Natural killer cell treated with Interleukin-12 subunit alpha and Interleukin-12 subunit beta and Interleukin-15 and Interleukin-18, amount 100 ng/mL, for 72 hours (primary cell): ENCODE measurements at regions not wholly inside any gene's neighbourhood (a gene's known extent, or its start where the extent isn't known, plus 50 kb on each side); places are given as distances from the start of the nearest gene placed in this dataset.

Source experiments
- ATAC-seq, 2 donors: fragments of 150-1000 bp; cut with Tn5 transposase in 1 of 2; sonication (Bioruptor Pico), chemical (Tn5 transposase) in 1 of 2; 2 replicates each; pipeline ENCODE4 v1.10.0; 2021
- DNase-seq: peaks from one replicate; pipeline ENCODE4 v3.0.0; 2022; ENCODE audit warnings: low spot score
- H3K27ac Mint-ChIP-seq, 2 donors: 1 replicate in 1 of 2; 2 replicates in 1 of 2; pipeline ENCODE4 v1.8.0; 2022; ENCODE audit warnings: mixed read lengths in 2 of 2, mild to moderate bottlenecking in 1 of 2, moderate library complexity in 1 of 2
- H3K27me3 Mint-ChIP-seq, 2 donors: 1 replicate in 1 of 2; 2 replicates in 1 of 2; pipeline ENCODE4 v1.8.0; 2022; ENCODE audit warnings: mixed read lengths in 2 of 2
- H3K36me3 Mint-ChIP-seq: one replicate; pipeline ENCODE4 v1.8.0; 2022; ENCODE audit warnings: mixed read lengths
- H3K4me1 Mint-ChIP-seq, 2 donors: 1 replicate in 1 of 2; 2 replicates in 1 of 2; pipeline ENCODE4 v1.8.0; 2022; ENCODE audit warnings: low read depth in 2 of 2, mixed read lengths in 2 of 2, mild to moderate bottlenecking in 1 of 2
- H3K4me3 Mint-ChIP-seq: one replicate; pipeline ENCODE4 v1.8.0; 2022; ENCODE audit warnings: mixed read lengths
- H3K9me3 Mint-ChIP-seq: 2 replicates; pipeline ENCODE4 v1.8.0; 2022; ENCODE audit warnings: mixed read lengths

GRCh38 chr21:15992171-15992570, 262.4 kb downstream of the USP25 start:
- H3K36me3 Mint-ChIP-seq = no peaks in the 10 kb centered on the region
- ATAC-seq (no peak), DNase-seq (no peak)
- H3K27me3 Mint-ChIP-seq = no peaks in the 10 kb centered on the region
- H3K4me3 Mint-ChIP-seq = no peak overlapping the region
- no peaks in the 10 kb centered on the region for H3K9me3 Mint-ChIP-seq
- H3K4me1 Mint-ChIP-seq = no peaks in the 10 kb centered on the region
- H3K27ac Mint-ChIP-seq = no peak overlapping the region

GRCh38 chr21:15993951-15994350, 264.2 kb downstream of the USP25 start:
- Mint-ChIP-seq H3K9me3 (no peaks in the 10 kb centered on the region), H3K36me3 (no peaks in the 10 kb centered on the region), H3K4me3 (no peak overlapping the region), H3K27ac (no peak overlapping the region), H3K4me1 (no peaks in the 10 kb centered on the region), H3K27me3 (no peaks in the 10 kb centered on the region)
- DNase-seq = no peak
- ATAC-seq = no peak

- DNase-seq (no peak), ATAC-seq (no peak)
- Mint-ChIP-seq H3K9me3 (no peaks in the 10 kb centered on the region), H3K27me3 (no peaks in the 10 kb centered on the region), H3K27ac (no peak overlapping the region), H3K36me3 (no peaks in the 10 kb centered on the region), H3K4me3 (no peak overlapping the region), H3K4me1 (no peaks in the 10 kb centered on the region)
These were observed 270.0 kb downstream of the USP25 start for GRCh38 chr21:15999741-16000140.

- no peak overlapping the region for H3K4me3 Mint-ChIP-seq
- ATAC-seq = no peak
- H3K27me3 Mint-ChIP-seq = no peaks in the 10 kb centered on the region
- H3K9me3 Mint-ChIP-seq = no peaks in the 10 kb centered on the region
- no peak for DNase-seq
- H3K4me1 Mint-ChIP-seq = no peaks in the 10 kb centered on the region
- H3K27ac Mint-ChIP-seq = no peak overlapping the region
- no peaks in the 10 kb centered on the region for H3K36me3 Mint-ChIP-seq
These were observed 273.2 kb downstream of the USP25 start for GRCh38 chr21:16002874-16003466.

GRCh38 chr21:16004086-16004485, 274.3 kb downstream of the USP25 start:
- H3K27me3 Mint-ChIP-seq = no peaks in the 10 kb centered on the region
- no peak overlapping the region for H3K27ac Mint-ChIP-seq
- H3K4me3 Mint-ChIP-seq = no peak overlapping the region
- H3K4me1 Mint-ChIP-seq = no peaks in the 10 kb centered on the region
- DNase-seq (no peak), ATAC-seq (no peak)
- H3K9me3 Mint-ChIP-seq = no peaks in the 10 kb centered on the region
- H3K36me3 Mint-ChIP-seq = no peaks in the 10 kb centered on the region

GRCh38 chr21:16004523-16004922, 274.7 kb downstream of the USP25 start:
- Mint-ChIP-seq H3K4me1 (no peaks in the 10 kb centered on the region), H3K27me3 (no peaks in the 10 kb centered on the region), H3K4me3 (no peak overlapping the region)

GRCh38 chr21:16005996-16006395, 276.2 kb downstream of the USP25 start:
- Mint-ChIP-seq H3K36me3 (no peaks in the 10 kb centered on the region), H3K9me3 (peaks cover 3% of the 10 kb centered on the region), H3K4me3 (no peak overlapping the region), H3K4me1 (no peaks in the 10 kb centered on the region), H3K27me3 (no peaks in the 10 kb centered on the region), H3K27ac (no peak overlapping the region)
- ATAC-seq (no peak), DNase-seq (no peak)

More at GRCh38 chr21:16004523-16004922, 274.7 kb downstream of the USP25 start:
- Mint-ChIP-seq H3K27ac (no peak overlapping the region), H3K36me3 (no peaks in the 10 kb centered on the region), H3K9me3 (no peaks in the 10 kb centered on the region)
- DNase-seq = no peak
- ATAC-seq = no peak

GRCh38 chr21:16007943-16008342, 278.2 kb downstream of the USP25 start:
- H3K27ac Mint-ChIP-seq = no peak overlapping the region
- peaks cover 8% of the 10 kb centered on the region for H3K9me3 Mint-ChIP-seq
- no peaks in the 10 kb centered on the region for H3K36me3 Mint-ChIP-seq
- ATAC-seq = no peak
- H3K4me3 Mint-ChIP-seq = no peak overlapping the region
- DNase-seq = no peak
- H3K4me1 Mint-ChIP-seq = no peaks in the 10 kb centered on the region
- no peaks in the 10 kb centered on the region for H3K27me3 Mint-ChIP-seq

GRCh38 chr21:16011719-16012118, 281.9 kb downstream of the USP25 start:
- Mint-ChIP-seq H3K36me3 (no peaks in the 10 kb centered on the region), H3K27ac (no peak overlapping the region), H3K9me3 (peaks cover 13% of the 10 kb centered on the region), H3K27me3 (no peaks in the 10 kb centered on the region), H3K4me1 (no peaks in the 10 kb centered on the region), H3K4me3 (no peak overlapping the region)
- no peak for ATAC-seq
- DNase-seq = no peak

- Mint-ChIP-seq H3K27me3 (no peaks in the 10 kb centered on the region), H3K4me1 (no peaks in the 10 kb centered on the region), H3K36me3 (no peaks in the 10 kb centered on the region), H3K4me3 (no peak overlapping the region), H3K9me3 (peaks cover 13% of the 10 kb centered on the region), H3K27ac (no peak overlapping the region)
- ATAC-seq (no peak), DNase-seq (no peak)
These were observed 283.8 kb downstream of the USP25 start for GRCh38 chr21:16013570-16013969.

GRCh38 chr21:16020878-16021277, 291.1 kb downstream of the USP25 start:
- Mint-ChIP-seq H3K9me3 (peaks cover 13% of the 10 kb centered on the region), H3K4me1 (no peaks in the 10 kb centered on the region), H3K36me3 (no peaks in the 10 kb centered on the region), H3K27me3 (no peaks in the 10 kb centered on the region), H3K4me3 (no peak overlapping the region), H3K27ac (no peak overlapping the region)
- no peak for ATAC-seq
- no peak for DNase-seq

- Mint-ChIP-seq H3K4me1 (no peaks in the 10 kb centered on the region), H3K27me3 (no peaks in the 10 kb centered on the region), H3K9me3 (peaks cover 11% of the 10 kb centered on the region), H3K36me3 (no peaks in the 10 kb centered on the region), H3K27ac (no peak overlapping the region), H3K4me3 (no peak overlapping the region)
- ATAC-seq (no peak), DNase-seq (no peak)
These were observed 292.3 kb downstream of the USP25 start for GRCh38 chr21:16022116-16022515.

- no peak overlapping the region for H3K27ac Mint-ChIP-seq
- peaks cover 11% of the 10 kb centered on the region for H3K9me3 Mint-ChIP-seq
- no peak for ATAC-seq
- H3K27me3 Mint-ChIP-seq = no peaks in the 10 kb centered on the region
- no peaks in the 10 kb centered on the region for H3K4me1 Mint-ChIP-seq
- no peak for DNase-seq
- H3K4me3 Mint-ChIP-seq = no peak overlapping the region
- H3K36me3 Mint-ChIP-seq = no peaks in the 10 kb centered on the region
These were observed 293.1 kb downstream of the USP25 start for GRCh38 chr21:16022921-16023320.

- Mint-ChIP-seq H3K27me3 (no peaks in the 10 kb centered on the region), H3K36me3 (no peaks in the 10 kb centered on the region), H3K9me3 (peaks cover 5% of the 10 kb centered on the region), H3K4me1 (no peaks in the 10 kb centered on the region), H3K4me3 (no peak overlapping the region), H3K27ac (no peak overlapping the region)
- DNase-seq (no peak), ATAC-seq (no peak)
These were observed 298.4 kb downstream of the USP25 start for GRCh38 chr21:16028142-16028541.

GRCh38 chr21:16028941-16029464, 299.2 kb downstream of the USP25 start:
- H3K9me3 Mint-ChIP-seq = peaks cover 2% of the 10 kb centered on the region
- DNase-seq = no peak
- no peak overlapping the region for H3K27ac Mint-ChIP-seq
- H3K4me1 Mint-ChIP-seq = no peaks in the 10 kb centered on the region
- no peak for ATAC-seq
- no peak overlapping the region for H3K4me3 Mint-ChIP-seq
- H3K36me3 Mint-ChIP-seq = no peaks in the 10 kb centered on the region
- no peaks in the 10 kb centered on the region for H3K27me3 Mint-ChIP-seq
